GDM1 (cell line): ENCODE measurements at regions not wholly inside any gene's neighbourhood (a gene's known extent, or its start where the extent isn't known, plus 50 kb on each side); places are given as distances from the start of the nearest gene placed in this dataset.

Experiments
- DNase-seq: peaks from one replicate; lab custom pipeline; 2025; lab: John Stamatoyannopoulos, UW

- no peak for DNase-seq
Observed at GRCh38 chr1:117678246-117678977, 72.6 kb downstream of the TENT5C start.

- no peak for DNase-seq
Observed at GRCh38 chr1:117679299-117679698, 73.5 kb downstream of the TENT5C start.

- no peak for DNase-seq
Observed at GRCh38 chr1:117679868-117680267, 74.0 kb downstream of the TENT5C start.

- no peak for DNase-seq
Observed at GRCh38 chr1:117680316-117681002, 74.6 kb downstream of the TENT5C start.

GRCh38 chr1:117681093-117681900 lies 75.4 kb downstream of the TENT5C start:
- no peak for DNase-seq

GRCh38 chr1:117681901-117682250 lies 76.0 kb downstream of the TENT5C start:
- no peak for DNase-seq

- no peak for DNase-seq
Observed at GRCh38 chr1:117682372-117682771, 76.5 kb downstream of the TENT5C start.

- DNase-seq: no peak
Observed at GRCh38 chr1:117683571-117684285, 77.9 kb downstream of the TENT5C start.

- DNase-seq: no peak
Observed at GRCh38 chr1:117685936-117686806, 80.3 kb downstream of the TENT5C start.

GRCh38 chr1:117686907-117687306 lies 81.1 kb downstream of the TENT5C start:
- DNase-seq: no peak

- DNase-seq: no peak
Observed at GRCh38 chr1:117689997-117690625, 84.3 kb downstream of the TENT5C start.

GRCh38 chr1:117691942-117692341 lies 86.1 kb downstream of the TENT5C start:
- no peak for DNase-seq

GRCh38 chr1:117694543-117694942 lies 88.7 kb downstream of the TENT5C start:
- no peak for DNase-seq

GRCh38 chr1:117695796-117696490 lies 90.1 kb downstream of the TENT5C start:
- no peak for DNase-seq

- DNase-seq: no peak
Observed at GRCh38 chr1:117696561-117696960, 90.7 kb downstream of the TENT5C start.

- no peak for DNase-seq
Observed at GRCh38 chr1:117697220-117697781, 91.5 kb downstream of the TENT5C start.

- DNase-seq: no peak
Observed at GRCh38 chr1:117698398-117699160, 92.7 kb downstream of the TENT5C start.

GRCh38 chr1:117699953-117700352 lies 94.1 kb downstream of the TENT5C start:
- DNase-seq: no peak

GRCh38 chr1:117702654-117703053 lies 96.8 kb downstream of the TENT5C start:
- no peak for DNase-seq
